Activated T-helper 9 cell treated with anti-CD3 and anti-CD28 coated beads, Interleukin-2, amount 50 U/mL, for 16 hours (primary cell): ENCODE measurements at regions not wholly inside any gene's neighbourhood (a gene's known extent, or its start where the extent isn't known, plus 50 kb on each side); places are given as distances from the start of the nearest gene placed in this dataset.
"Not testable (repeated sequence)": the region's sequence is repeated elsewhere in the genome, so short reads cannot be mapped to it uniquely, and the experiment has no call there.

Experiments used
- DNase-seq: peaks from one replicate; pipeline ENCODE4 v3.0.0-alpha.2; 2020; ENCODE audit warnings: low read depth

DNA sequence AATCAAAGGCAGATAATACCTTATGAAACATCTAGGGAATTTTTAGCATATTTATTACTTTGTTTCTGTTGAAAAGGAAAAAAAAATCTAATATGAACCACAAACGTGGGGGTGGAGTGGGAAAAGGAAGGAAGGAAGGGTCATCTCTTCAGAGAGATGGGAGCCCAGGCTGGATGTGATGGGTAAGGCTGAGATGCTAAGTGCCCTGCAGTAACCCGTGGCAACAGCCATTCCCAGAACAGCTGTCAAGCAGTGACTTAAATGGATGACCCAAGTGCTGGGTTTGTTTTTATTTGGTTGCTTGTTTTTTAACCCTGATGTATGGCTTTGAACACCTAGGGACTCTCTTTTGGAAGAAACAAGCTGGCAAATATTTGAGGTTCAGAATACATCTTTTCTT, 50.7 kb upstream of the KLF7 start:
- DNase-seq: no peak

DNA sequence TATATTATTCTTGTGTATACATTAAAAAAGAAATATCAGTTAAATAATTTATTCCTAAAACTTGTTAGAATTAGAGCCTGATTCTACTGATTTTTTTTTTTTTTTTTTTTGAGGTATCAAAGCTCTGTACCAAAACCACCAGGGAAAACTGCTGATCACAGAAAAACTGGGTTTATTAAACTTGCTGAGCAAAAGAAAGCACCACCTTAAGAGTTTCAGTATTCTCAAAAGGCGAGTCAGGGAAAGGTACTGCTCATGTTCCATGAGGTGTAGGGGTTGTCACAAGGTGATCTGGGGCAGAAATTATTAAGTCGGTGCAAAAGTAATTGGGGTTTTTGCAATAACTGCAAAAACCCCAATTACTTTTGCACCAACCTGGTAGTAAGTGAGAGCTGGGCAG, 51.7 kb upstream of the KLF7 start:
- DNase-seq: no peak

DNA sequence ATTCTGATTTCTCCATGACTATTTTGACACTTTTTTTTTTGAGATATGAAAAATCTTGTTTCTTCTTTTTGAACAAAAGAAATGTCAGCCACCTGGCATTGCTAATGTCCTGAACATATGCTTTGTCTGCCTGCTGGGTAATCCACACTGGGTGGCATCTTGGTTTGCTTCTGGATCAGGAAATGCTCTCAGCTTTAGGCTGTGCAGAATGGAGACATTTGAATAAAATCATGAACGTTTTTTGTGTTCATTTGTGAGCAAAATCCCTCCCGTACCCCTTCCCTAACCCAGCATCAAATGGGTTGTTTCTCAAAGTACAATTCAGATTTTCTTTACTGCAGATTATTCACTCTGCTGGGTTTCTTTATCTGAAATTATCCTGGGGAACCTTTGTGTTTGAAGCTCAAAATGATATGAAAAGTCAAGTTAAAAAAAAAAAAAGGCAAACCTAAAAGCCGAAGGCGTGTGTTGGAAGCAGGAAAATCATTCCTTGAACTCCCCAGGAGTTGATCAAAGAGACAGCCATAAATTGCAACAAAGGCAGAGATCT, 53.4 kb upstream of the KLF7 start:
- no peak for DNase-seq

DNA sequence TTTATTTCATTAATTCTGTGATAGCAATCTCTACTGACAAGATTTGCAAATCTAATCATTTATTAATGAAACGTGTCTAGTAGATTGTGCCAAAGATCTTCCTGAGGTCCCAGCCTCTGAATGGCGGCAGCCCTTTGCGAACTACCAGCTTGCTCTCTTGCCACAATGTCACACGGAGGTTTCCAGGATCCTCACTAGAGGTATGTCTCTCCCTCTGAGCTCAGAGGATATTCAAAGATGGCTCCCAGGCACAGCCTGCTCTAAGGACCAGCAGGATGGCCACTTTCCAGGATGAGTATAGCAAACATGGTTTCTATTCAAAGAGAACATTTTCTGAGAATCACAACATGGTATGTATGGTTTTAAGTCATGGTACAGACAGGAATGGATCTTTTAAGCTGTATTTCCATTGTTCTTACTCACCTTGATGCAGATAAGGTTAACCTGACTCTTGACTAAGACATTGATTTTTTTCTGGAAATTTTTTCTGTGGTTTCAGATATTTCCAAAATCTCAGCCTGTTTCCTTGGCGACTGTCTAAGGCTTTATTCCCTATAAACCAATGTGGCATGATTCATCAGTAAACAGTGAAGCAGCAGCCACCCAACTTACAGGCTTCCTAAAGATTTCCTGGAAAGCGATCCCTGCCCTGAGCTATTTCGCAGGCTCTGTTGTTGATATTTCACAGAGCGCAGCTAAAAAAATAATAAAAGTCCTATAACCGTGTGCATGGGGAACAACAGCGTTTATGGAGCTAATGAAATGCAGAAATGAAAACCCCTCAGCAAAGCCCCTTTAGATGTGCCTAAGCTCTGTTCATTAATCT, 54.1 kb upstream of the KLF7 start:
- DNase-seq: no peak

DNA sequence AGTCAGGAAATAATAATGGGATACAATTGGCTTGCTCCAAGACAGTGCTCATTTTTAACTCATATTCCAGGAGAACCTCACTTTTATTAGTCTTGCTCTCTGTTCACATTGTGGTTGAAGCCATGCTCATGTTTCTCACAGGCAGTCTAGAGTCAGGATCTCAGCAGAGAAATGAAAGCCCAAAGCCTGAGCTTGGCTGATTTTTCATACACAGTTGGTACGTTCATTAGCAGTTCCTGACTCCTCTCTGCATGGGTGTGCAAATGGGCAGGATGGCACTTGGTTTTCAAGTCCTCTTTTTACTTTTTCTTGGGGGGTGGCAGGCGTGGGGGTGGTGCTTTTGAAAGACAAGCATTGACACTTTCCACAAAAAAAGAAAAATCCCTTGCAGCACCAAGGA, 56.0 kb upstream of the KLF7 start:
- DNase-seq: no peak

DNA sequence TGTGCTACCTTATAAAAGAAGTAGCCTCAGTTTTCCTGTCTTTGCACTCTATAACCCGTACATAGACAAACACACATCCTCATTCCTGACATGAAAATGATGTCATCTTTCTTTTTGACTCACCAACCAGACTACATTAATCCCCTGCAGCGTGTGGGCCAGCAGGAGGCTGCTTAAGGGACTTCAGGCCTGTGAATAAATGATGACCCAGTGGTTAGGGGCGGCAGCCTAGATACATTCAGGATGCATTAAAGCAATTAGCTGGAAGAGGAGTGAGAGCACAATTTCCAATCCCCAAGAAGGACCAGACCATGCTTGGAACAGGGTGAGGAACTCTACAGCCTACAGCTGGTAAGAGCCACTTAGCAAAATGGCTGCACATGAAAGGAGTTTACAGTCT, 57.3 kb upstream of the KLF7 start:
- DNase-seq: no peak

DNA sequence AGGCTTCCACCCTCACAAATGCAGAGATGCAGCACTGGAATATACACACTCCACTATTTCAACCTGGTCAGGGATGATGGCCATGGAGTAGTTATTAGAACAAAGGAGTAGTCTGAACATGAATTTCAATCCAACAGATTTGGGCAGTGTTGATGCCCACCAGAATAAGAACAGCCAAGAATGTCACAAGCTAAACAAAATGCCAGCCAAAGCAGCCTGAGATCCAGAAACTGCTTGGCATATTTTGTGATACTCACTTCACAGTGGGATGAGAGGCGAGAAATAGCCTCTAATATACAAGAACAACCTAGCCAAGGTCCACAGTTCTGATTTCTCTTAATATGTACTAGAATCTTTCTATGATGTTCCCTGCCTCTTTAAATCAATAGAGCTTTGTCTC, 58.6 kb upstream of the KLF7 start:
- DNase-seq: no peak

DNA sequence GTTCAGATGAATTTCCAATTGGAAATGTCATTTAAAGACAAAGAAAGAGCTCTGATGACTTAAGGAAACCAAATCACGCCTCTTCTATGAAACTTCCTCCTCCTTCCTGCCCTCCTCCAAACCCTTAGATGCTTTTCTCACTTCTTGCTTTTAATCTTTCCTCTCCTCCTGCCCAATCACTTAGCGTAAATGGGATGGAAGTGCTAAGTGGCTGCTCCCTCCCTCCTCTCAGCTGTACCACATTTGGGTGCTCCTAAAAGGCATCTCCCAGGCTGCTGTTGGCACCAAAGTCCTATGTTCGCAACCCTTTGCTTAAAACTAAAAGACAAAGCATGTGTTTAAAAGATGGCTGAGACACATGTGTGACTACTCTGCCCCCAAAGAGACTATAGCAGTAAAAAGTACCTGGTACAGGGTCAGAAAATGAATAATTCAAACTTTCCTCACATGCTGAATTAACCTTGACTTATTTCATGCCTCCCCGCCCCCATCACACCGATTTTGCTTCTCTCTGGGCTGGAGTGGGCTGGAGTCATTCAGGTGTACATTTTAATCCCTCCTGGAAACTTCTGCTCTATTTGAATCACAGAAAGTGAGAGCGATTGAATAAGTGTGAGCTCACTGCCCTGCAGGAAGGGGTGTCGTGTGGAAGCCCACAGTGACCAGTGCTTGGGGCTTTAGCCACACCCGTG, 59.2 kb upstream of the KLF7 start:
- DNase-seq: no peak

DNA sequence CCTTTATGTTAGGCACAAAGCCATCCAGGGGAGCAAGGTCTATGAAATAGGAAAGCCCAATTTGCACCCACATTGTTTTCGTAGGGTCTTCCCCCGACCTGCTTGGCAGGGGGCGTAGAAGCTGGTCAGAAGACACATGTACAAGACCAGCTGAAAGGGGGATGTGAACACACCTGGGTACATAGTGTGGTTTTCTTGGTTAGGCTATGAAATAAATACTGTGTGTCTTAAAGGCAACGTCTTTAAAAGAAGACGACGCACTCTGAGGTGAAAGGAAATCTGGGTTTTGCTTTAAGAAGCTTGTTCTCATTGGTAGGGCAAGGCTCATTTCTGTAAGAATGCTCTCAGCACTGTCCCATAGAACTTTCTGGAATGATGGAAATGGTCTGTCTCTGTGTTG, 60.0 kb upstream of the KLF7 start:
- no peak for DNase-seq

DNA sequence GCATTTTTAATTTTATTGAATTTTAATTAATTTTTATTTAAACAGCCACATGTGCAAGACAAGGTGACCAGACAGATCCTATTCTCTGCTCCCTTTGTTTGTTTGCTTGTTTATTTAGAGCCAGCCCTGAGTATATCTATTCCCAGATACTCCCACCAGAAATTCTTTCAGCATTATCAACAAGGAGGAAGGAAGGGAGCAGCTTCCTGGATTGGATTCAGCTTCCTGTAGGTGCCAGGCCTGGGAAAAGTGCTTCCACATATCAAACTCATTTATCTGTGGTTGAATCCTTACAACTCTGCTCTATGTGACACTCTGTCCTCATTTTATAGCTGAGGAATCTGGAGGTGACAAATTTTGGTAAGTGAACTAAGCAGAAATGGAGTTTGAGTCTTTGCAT, 60.5 kb upstream of the KLF7 start:
- no peak for DNase-seq

DNA sequence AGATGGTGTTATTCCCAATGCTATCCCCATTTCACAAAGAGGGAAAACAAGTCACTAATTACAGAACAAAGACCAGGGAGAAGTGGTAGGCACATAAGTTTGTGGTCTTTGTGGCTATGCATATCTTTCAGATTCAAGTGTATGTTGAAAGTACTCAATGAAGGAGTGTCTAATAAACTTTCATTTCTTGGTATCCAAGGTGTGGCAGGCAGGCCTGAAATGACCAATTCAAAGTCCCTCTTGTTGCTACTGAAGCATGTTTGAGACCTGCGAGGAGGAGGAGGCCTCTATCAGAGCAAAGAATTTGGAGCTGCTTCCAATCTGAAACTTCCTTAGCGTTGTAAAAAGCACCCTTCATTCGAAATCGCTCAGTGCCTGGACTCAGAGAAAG, 60.9 kb upstream of the KLF7 start:
- no peak for DNase-seq

DNA sequence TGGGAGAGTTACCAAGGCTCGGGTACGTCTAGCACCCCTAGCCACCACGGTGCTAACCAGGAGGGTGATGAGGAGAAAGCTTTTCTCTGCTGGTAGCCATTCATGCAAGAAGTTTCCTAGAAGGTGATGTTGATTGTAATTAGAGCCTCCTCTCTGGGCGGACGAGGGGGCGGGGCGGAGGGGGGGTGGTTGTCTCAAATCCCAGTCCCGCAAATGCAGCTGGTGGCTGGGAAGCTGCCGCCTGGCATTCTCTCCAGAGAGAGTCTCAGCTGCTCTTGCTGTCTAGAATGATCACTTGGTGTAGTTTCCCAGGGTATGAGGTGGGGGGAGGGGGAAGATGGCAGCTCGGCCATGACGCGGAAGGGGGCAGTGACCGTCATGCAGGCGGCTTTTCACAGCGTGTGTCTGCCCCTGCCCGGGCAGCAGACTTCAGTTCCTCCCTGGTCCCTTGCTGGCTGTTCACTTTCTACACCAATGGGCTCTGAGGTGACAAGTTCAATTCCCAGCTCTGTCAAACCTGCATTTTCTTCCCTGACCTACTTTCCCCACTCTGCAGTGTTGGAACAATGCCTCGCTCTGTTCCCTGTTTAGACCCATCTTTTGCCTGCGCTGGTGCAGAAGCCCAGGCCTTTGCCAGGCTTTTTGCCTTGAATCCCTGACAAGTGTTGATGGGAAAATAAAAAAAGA, 61.5 kb upstream of the KLF7 start:
- DNase-seq: no peak

DNA sequence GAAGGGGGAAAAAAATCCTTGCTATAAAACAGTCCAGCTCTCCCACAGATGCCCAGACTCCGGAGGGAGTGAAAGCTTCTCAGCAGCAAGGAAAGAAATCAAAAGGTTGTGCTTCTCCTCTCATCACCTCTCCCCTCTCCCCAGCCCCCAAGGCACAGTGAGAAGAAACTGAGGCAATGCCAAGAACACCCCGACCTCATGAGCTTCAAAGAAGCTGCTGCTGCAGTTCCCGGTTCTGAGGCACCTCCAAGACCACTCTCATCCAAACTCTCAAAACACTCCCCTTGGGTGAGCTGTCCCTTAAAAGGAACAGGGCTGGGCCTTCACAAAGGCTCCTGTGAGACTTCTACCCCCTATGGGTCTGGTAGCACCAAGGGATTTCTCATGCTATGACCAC, 62.0 kb upstream of the KLF7 start:
- DNase-seq: no peak

DNA sequence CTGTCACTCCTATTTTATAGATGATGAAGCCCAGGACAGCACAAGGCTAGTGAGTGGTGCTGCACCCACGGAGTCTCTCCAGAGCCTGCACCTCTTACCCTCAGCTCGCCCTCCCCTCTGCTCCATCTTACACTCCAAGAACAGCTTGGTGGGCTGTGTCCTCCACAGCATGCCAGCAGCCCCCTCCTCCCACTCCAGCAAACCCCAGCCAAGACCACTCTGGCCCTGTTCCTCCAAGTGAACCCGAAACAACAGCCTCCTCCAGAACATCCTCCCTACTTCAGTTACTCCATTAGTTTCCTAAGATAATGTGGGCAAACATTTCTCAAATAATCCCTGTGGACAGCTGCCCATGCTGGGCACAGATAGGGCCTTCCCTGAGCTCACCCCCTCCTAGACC, 62.7 kb upstream of the KLF7 start:
- DNase-seq: no peak

DNA sequence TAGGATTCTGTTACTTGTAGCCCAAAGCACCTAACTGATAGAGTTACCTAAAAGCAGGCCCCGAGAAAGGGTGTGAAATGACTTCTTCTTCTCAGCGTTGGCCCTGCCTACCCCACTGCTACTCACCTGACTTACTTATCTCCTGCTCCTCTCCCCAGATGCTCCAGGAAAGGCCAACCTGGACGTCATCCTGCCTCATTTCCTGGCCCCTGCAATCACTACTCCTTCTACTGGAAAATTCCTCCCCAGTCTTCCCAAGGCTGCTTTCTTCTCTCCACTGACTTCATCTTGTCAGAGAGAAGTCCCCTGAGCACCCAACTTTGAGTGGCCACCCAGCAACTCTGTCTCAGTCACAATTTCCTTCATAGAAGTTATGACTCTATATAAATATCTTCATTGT, 63.4 kb upstream of the KLF7 start:
- DNase-seq: no peak

DNA sequence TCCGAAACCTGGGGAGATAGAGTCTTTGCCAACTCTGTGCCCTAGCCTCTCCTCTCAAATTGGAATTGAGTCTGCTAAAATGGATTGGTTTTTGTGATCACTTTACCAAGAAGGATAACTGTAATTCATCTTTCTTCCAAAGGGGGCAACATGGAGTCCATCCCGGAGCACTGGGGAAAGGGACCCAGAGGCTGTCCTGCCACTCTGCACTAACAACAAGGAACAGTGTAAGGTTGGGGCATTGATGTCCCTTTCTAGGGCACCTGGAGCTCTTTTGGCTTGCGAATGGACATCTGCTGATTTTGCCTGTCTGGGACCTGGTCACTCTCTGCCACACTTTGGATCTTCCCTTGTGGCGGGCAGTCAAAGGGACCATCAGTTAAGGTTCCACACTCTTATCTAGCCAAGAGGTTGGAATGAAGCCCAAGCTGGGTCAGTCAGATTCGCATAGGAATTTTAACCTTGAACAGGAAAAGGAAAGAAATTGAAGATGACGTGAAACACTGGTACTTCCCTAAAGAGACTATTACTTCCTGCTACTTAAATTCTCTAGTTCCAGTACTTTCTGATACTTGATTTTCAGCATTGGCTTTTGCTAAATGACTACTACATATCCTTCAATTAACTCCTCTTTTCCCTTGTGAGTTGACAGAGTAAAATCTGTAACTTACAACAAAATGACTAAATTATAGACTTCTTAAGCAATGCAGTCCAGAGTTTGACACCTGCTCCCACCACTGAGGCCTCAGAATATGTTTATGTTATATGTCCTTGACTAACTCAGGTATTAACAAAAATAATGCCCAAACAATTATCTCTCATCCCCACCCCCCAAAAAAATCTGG, 64.7 kb upstream of the KLF7 start:
- no peak for DNase-seq

DNA sequence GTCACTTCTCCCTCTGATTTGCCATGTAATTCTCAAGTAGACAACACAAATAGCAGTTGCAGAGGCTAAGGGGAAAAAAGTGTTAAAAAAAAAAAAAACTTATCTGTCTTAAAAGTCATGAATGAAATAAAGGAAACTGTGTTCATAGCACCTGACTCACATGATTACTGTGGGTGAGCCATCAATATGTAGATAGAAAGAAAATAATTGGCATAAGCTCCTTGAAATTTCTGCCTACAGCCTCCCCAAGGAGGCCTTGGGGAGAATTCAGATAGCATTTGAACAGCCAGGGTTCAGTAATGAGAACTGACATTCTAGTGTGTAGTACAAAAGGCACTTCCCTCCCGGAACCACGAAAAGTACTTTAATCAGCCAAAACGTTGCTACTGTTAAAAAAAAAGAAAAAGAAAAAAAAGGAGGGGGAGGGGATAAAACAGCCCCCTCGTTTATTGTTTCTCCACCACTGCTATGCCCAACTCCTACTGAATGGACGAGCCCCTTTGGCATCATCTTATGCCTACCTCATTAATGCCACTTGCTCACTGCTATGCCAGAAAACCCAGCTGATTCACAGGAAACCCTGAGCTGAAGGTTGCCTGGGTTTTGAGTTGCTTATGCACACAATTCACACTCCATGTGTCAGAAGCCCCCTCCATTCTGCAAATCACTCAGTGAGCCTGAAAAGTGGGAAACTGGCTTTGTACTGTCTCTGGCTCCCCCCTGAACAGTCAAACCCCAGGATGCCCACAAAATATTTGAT, 65.5 kb upstream of the KLF7 start:
- no peak for DNase-seq

DNA sequence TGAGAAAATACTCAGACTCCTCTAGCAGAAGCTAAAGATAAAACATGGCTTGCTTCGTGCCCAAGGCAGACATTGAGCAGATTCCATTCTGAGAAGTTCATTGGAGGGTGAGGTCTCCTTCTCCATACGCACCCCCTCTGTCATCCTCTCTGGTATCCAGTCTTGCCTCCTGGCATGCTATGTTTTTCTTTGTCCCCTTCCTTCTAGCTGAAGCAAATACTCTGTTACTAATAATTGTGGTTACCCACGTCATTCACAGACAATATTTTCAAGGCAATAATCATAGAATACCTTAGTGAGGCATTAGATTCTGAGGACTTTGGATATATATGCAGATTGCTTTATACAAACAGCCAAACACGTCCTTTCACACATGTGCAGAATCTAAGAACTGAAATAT, 66.2 kb upstream of the KLF7 start:
- no peak for DNase-seq

DNA sequence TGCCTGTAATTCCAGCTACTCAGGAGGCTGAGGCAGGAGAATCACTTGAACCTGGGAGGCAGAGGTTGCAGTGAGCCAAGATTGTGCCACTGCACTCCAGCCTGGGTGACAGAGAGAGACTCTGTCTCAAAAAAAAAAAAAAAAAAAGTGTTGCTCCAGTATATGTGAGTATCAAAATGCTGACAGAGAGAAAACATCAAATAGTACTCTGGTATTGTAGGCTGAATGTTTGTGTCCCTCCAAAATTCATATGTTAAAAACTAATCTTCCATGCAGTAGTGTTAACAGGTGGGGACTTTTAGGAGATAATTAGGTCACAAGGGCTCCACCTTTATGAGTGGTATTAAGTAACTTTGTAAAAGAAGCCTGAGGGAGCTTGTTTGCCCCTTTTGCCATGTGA, 67.4 kb upstream of the KLF7 start:
- DNase-seq: not testable (repeated sequence)

DNA sequence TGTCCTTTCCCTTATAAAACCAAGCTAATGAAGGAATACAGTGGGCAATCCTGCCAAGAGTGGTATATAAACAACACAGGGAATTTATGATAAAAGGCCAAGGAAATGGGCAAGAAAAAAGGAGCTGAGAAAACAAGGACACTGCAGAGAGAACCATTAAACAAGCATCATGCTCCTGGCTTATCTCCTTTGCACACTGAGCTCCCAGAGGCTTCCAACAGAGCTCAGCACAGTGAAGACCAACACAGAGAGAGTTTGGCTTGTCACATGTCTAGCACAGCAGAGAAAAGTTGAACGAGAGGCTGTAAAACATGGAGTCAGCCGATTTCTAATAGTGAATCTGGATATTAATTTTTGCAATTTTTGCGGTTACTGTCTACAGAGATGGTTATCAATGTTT, 68.0 kb upstream of the KLF7 start:
- no peak for DNase-seq

DNA sequence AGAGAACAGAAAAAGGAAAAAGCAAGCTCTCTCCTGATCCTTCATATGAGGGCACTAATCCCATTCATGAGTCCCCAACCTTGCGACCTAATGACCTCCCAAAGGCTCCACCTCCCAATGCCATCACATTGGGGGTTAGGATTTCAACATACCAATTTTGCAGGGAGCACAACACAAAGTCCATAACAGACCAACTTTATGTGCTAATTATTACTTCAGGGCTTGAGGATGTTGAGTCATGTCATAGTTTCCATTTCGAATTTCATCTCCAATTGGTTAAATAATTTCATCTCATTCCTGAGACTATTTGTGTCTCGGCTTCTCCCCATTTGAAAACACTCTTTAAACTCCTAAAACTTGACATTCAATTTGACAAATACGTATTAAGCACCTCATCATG, 69.9 kb upstream of the KLF7 start:
- DNase-seq: no peak
